Neural progenitor cell (in vitro differentiated cells): ENCODE measurements at regions not wholly inside any gene's neighbourhood (a gene's known extent, or its start where the extent isn't known, plus 50 kb on each side); places are given as distances from the start of the nearest gene placed in this dataset.

ENCODE experiments used
- CTCF ChIP-seq: fragments of 200-600 bp; sonication (generic); IDR thresholded peaks from 2 replicates; pipeline ENCODE4 v1.5.1; 2017; ENCODE audit warnings: antibody characterized with exemption, mild to moderate bottlenecking
- EZH2 ChIP-seq: fragments of 200-600 bp; sonication (generic); IDR thresholded peaks from 2 replicates; pipeline ENCODE4 v1.6.1; 2017; ENCODE audit warnings: antibody characterized with exemption, mild to moderate bottlenecking, moderate library complexity
- EZH2phosphoT487 ChIP-seq: fragments of 200-600 bp; sonication (generic); IDR thresholded peaks from 2 replicates; pipeline ENCODE4 v1.6.1; 2017; ENCODE audit warnings: antibody characterized with exemption

GRCh38 chr16:61364990-61365389, 671.2 kb downstream of the CDH8 start:
- TF ChIP-seq CTCF (no peak), EZH2 (no peak), EZH2phosphoT487 (no peak)
